ENCODE measurements at regions not wholly inside any gene's neighbourhood (a gene's known extent, or its start where the extent isn't known, plus 50 kb on each side); places are given as distances from the start of the nearest gene placed in this dataset.

- TF ChIP-seq PCBP2 (optimal IDR thresholded peaks at IDR 0.05; ENCODE audit: low read depth, low read length, poor library complexity, severe bottlenecking), result peak; percentile 22
- TF ChIP-seq TEAD2 (CRISPR knock-in tag; IDR thresholded peaks at IDR 0.05), result no peak
- peak; percentile 90 for TF ChIP-seq ASH2L (IDR thresholded peaks at IDR 0.05; ENCODE audit: insufficient read length, low read depth, low read length)
- peak; percentile 98 for TF ChIP-seq HNF4G (IDR thresholded peaks at IDR 0.05; ENCODE audit: borderline replicate concordance, low read depth, low read length)
- peak; percentile 99 for TF ChIP-seq HNF4G (CRISPR knock-in tag; IDR thresholded peaks at IDR 0.05; ENCODE audit: borderline replicate concordance, low read depth)
- peak; percentile 84 for TF ChIP-seq ZNF343 (CRISPR knock-in tag; IDR thresholded peaks at IDR 0.05)
- TF ChIP-seq EED (CRISPR knock-in tag; IDR thresholded peaks at IDR 0.05), result no peak
- 0 out of 2 replicates have a peak, but pooled peaks have one; percentile 31 for TF ChIP-seq NR1H2 (CRISPR knock-in tag; IDR thresholded peaks at IDR 0.05; ENCODE audit: borderline replicate concordance, low read depth)
- TF ChIP-seq, protein P1, sequence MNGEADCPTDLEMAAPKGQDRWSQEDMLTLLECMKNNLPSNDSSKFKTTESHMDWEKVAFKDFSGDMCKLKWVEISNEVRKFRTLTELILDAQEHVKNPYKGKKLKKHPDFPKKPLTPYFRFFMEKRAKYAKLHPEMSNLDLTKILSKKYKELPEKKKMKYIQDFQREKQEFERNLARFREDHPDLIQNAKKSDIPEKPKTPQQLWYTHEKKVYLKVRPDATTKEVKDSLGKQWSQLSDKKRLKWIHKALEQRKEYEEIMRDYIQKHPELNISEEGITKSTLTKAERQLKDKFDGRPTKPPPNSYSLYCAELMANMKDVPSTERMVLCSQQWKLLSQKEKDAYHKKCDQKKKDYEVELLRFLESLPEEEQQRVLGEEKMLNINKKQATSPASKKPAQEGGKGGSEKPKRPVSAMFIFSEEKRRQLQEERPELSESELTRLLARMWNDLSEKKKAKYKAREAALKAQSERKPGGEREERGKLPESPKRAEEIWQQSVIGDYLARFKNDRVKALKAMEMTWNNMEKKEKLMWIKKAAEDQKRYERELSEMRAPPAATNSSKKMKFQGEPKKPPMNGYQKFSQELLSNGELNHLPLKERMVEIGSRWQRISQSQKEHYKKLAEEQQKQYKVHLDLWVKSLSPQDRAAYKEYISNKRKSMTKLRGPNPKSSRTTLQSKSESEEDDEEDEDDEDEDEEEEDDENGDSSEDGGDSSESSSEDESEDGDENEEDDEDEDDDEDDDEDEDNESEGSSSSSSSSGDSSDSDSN (CRISPR knock-in tag; IDR thresholded peaks at IDR 0.05), result peak; percentile 87
- TF ChIP-seq, protein P2, sequence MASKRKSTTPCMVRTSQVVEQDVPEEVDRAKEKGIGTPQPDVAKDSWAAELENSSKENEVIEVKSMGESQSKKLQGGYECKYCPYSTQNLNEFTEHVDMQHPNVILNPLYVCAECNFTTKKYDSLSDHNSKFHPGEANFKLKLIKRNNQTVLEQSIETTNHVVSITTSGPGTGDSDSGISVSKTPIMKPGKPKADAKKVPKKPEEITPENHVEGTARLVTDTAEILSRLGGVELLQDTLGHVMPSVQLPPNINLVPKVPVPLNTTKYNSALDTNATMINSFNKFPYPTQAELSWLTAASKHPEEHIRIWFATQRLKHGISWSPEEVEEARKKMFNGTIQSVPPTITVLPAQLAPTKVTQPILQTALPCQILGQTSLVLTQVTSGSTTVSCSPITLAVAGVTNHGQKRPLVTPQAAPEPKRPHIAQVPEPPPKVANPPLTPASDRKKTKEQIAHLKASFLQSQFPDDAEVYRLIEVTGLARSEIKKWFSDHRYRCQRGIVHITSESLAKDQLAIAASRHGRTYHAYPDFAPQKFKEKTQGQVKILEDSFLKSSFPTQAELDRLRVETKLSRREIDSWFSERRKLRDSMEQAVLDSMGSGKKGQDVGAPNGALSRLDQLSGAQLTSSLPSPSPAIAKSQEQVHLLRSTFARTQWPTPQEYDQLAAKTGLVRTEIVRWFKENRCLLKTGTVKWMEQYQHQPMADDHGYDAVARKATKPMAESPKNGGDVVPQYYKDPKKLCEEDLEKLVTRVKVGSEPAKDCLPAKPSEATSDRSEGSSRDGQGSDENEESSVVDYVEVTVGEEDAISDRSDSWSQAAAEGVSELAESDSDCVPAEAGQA (IDR thresholded peaks at IDR 0.05; ENCODE audit: low read depth), result peak; percentile 34; the same call in 1 of the 2 replicates
- TF ChIP-seq, protein P2 (CRISPR knock-in tag; IDR thresholded peaks at IDR 0.05; ENCODE audit: borderline replicate concordance), result no peak
- TF ChIP-seq CEBPG (CRISPR knock-in tag; IDR thresholded peaks at IDR 0.05), result peak; percentile 36; the same call in 1 of the 2 replicates
- TF ChIP-seq DNMT1 (CRISPR knock-in tag; IDR thresholded peaks at IDR 0.05), result no peak; the same call in 1 of the 2 replicates
- no peak for TF ChIP-seq ZNF30 (CRISPR knock-in tag; IDR thresholded peaks at IDR 0.05)
- TF ChIP-seq, protein P3, sequence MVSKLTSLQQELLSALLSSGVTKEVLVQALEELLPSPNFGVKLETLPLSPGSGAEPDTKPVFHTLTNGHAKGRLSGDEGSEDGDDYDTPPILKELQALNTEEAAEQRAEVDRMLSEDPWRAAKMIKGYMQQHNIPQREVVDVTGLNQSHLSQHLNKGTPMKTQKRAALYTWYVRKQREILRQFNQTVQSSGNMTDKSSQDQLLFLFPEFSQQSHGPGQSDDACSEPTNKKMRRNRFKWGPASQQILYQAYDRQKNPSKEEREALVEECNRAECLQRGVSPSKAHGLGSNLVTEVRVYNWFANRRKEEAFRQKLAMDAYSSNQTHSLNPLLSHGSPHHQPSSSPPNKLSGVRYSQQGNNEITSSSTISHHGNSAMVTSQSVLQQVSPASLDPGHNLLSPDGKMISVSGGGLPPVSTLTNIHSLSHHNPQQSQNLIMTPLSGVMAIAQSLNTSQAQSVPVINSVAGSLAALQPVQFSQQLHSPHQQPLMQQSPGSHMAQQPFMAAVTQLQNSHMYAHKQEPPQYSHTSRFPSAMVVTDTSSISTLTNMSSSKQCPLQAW (CRISPR knock-in tag; IDR thresholded peaks at IDR 0.05), result peak; percentile 90
- no peak for TF ChIP-seq ETS1 (CRISPR knock-in tag; IDR thresholded peaks at IDR 0.05)
- TF ChIP-seq POLR2G (IDR thresholded peaks at IDR 0.05; ENCODE audit: low read depth, low read length), result peak; percentile 83
Observed at GRCh38 chr17:77392376-77393273, 251.9 kb downstream of the SEC14L1 start (continued).

Measured in HepG2 (cell line).